ENCODE measurements at regions not wholly inside any gene's neighbourhood (a gene's known extent, or its start where the extent isn't known, plus 50 kb on each side); places are given as distances from the start of the nearest gene placed in this dataset.
"Not testable (repeated sequence)": the region's sequence is repeated elsewhere in the genome, so short reads cannot be mapped to it uniquely, and the experiment has no call there.

DNA sequence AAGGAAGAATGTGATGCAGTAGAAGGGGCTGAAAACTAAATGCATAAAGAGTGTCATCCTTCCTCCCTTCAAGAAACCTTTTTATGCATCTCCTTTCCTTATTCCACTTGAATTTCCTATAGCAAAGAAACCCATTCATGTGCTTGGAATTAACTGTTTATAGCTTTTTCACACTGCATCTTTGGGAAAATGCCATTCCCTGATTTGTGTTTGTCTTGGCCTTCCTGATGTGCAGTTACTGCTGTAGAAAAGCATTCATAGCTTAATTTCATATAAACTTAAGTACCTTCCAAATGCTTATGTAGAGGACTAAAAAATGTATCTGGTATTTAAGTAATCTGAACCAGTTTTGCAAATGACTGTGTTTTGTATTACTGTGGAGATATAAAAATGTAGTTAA lies 61.8 kb downstream of the SDR9C7 start:
- H3K27ac Mint-ChIP-seq, result no peak overlapping the region
- peaks cover 5% of the 10 kb centered on the region for H3K4me1 Mint-ChIP-seq
- peaks cover 17% of the 10 kb centered on the region for H3K27me3 Mint-ChIP-seq
- H3K9me3 Mint-ChIP-seq, result peaks cover 2% of the 10 kb centered on the region
- DNase-seq, result no peak
- no peak overlapping the region for H3K4me3 Mint-ChIP-seq
- H3K36me3 Mint-ChIP-seq, result no peaks in the 10 kb centered on the region

DNA sequence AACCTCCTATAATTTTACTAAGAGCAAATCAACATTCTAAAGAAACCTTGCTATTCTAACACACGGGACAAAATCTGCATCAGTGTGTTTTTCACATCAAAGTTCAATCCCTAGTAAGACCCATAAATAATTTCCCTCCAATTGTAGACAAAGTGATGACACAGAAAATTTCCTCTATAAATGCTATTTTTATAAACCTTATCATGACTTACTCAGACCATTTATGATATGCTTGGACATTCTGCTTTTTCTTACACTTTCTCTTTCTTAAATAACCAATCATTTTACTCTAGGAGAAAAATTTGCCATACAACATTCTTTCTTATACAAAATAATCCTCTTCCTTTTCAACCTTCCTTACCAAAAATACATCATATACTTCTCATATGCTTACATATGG lies 67.0 kb downstream of the SDR9C7 start:
- Mint-ChIP-seq H3K4me1 (no peaks in the 10 kb centered on the region), H3K9me3 (peaks cover 37% of the 10 kb centered on the region), H3K4me3 (no peak overlapping the region), H3K27ac (no peak overlapping the region), H3K36me3 (peaks cover 7% of the 10 kb centered on the region), H3K27me3 (peaks cover 15% of the 10 kb centered on the region)
- no peak for DNase-seq

DNA sequence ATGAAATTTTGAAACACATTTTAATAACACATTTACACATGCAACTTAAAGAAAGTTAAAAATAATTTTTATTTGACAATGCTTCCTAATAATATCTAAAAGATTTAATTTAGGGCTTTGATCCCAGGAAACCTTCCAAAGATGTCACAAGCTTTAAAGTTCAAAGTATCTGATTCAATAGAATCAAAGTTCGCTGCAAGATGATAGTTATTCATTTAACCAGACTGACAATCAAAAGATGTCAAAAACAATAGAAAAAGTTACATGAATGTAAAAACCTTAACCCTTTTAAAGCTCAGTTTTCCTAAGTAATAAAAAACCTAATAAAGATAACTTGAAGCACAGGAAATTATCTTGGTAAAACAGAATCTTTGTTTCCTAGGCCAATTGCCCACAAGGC lies 67.7 kb downstream of the SDR9C7 start:
- no peaks in the 10 kb centered on the region for H3K4me1 Mint-ChIP-seq

DNA sequence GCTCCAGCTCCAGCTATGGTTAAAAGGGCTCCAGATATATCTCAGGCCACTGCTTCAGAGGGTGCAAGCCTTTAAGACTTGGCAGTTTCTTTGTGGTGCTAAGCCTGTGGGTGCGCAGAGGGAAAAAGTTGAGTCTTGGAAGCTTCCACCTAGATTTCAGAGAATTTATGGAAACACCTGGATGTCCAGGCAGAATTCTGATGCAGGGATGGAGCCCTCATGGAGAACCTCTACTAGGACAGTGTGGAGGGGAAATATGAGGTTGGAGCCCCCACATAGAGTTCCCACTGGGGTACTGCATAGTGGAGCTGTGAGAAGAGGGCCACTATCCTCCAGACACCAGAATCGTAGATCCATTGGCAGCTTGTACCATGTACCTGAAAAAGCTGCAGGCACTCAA lies 69.9 kb downstream of the SDR9C7 start:
- H3K9me3 Mint-ChIP-seq, result peaks cover 40% of the 10 kb centered on the region
- H3K27me3 Mint-ChIP-seq, result peaks cover 19% of the 10 kb centered on the region
- no peak overlapping the region for H3K4me3 Mint-ChIP-seq
- H3K4me1 Mint-ChIP-seq, result no peaks in the 10 kb centered on the region
- H3K27ac Mint-ChIP-seq, result no peak overlapping the region
- no peak for DNase-seq
- peaks cover 7% of the 10 kb centered on the region for H3K36me3 Mint-ChIP-seq

More for the DNA sequence above, 67.7 kb downstream of the SDR9C7 start:
- DNase-seq, result no peak
- H3K36me3 Mint-ChIP-seq, result peaks cover 7% of the 10 kb centered on the region
- peaks cover 18% of the 10 kb centered on the region for H3K27me3 Mint-ChIP-seq
- peaks cover 38% of the 10 kb centered on the region for H3K9me3 Mint-ChIP-seq
- no peak overlapping the region for H3K4me3 Mint-ChIP-seq
- no peak overlapping the region for H3K27ac Mint-ChIP-seq

DNA sequence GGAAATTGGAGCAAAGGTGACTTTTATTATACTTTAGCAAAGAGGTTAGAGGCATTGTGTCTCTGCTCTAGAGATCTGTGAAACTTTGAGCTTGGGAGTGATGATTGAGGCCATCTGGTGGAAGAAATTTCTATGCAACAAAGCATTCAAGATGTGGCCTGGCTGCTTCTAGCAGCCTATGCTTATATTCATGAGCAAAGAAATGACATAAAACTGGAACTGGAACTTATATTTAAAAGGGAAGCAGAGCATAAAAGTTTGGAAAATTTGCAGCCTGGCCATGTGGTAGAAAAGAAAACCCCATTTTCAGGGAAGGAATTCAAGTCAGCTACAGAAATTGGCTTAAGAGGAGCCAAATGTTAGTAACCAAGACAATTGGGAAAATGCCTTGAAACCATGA lies 70.4 kb downstream of the SDR9C7 start:
- peaks cover 18% of the 10 kb centered on the region for H3K27me3 Mint-ChIP-seq
- no peak overlapping the region for H3K4me3 Mint-ChIP-seq
- H3K27ac Mint-ChIP-seq, result no peak overlapping the region
- H3K4me1 Mint-ChIP-seq, result no peaks in the 10 kb centered on the region
- DNase-seq, result no peak
- peaks cover 40% of the 10 kb centered on the region for H3K9me3 Mint-ChIP-seq
- peaks cover 7% of the 10 kb centered on the region for H3K36me3 Mint-ChIP-seq

DNA sequence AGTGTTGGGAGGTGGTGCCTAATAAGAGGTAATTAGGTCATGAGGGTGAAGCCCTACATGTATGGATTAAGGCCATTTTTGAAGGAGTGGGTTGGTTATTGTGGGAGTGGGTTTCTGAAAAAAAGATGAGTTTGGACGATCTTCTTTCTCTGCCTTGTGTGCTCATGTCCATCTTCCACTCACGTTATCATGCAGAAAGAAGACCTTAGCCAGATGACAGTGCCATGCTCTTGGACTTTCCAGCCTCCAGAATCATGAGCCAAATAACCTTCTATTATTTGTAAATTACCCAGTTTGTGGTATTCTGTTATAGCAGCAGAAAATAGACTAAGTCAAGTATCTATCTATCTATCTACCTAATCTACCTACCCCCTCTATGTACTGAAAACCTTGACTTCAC lies 71.9 kb downstream of the SDR9C7 start:
- peaks cover 37% of the 10 kb centered on the region for H3K9me3 Mint-ChIP-seq
- peaks cover 7% of the 10 kb centered on the region for H3K36me3 Mint-ChIP-seq
- no peak overlapping the region for H3K27ac Mint-ChIP-seq
- no peak for DNase-seq
- peaks cover 22% of the 10 kb centered on the region for H3K27me3 Mint-ChIP-seq
- H3K4me3 Mint-ChIP-seq, result no peak overlapping the region
- H3K4me1 Mint-ChIP-seq, result no peaks in the 10 kb centered on the region

DNA sequence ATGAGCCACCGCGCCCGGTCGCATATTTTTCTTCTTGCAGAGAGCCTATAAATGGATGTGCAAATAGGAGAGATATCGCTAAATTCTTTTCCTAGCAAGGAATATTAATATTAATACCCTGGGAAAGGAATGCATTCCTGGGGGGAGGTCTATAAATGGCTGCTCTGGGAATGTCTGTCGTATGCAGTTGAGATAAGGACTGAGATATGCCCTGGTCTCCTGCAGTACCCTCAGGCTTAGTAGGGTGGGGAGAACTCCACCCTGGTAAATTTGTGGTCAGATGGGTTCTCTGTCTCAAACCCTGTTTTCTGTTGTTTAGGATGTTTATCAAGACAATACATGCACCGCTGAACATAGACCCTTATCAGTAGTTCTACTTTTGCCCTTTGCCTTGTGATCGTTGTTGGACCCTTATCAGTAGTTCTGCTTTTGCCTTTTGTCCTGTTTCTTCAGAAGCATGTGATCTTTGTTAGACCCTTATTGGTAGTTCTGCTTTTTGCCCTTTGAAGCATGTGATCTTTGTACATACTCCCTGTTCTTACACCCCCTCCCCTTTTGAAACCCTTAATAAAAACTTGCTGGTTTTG lies 80.7 kb downstream of the SDR9C7 start:
- peaks cover 21% of the 10 kb centered on the region for H3K27me3 Mint-ChIP-seq
- H3K27ac Mint-ChIP-seq, H3K36me3 Mint-ChIP-seq, H3K4me1 Mint-ChIP-seq, DNase-seq, H3K9me3 Mint-ChIP-seq, H3K4me3 Mint-ChIP-seq: not testable (repeated sequence)

DNA sequence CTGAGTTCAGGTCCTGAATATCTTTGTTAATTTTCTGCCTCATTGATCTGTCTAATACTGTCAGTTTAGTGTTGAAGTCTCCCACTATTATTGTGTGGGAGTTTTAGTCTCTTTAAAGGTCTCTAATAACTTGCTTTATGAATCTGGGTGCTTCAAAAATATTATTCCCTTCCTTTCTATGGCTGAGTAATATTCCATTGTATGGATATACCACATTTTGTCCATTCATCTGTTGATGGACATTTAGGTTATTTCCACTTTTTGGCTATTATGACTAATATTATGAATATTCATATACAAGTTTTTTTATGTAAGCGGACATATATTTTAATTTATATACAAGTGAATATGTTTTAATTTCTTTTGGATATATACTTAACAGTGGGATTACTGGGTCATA lies 82.7 kb downstream of the SDR9C7 start:
- Mint-ChIP-seq H3K9me3 (peaks cover 9% of the 10 kb centered on the region), H3K27ac (no peak overlapping the region), H3K27me3 (peaks cover 10% of the 10 kb centered on the region), H3K4me3 (no peak overlapping the region), H3K4me1 (no peaks in the 10 kb centered on the region), H3K36me3 (no peaks in the 10 kb centered on the region)
- no peak for DNase-seq

DNA sequence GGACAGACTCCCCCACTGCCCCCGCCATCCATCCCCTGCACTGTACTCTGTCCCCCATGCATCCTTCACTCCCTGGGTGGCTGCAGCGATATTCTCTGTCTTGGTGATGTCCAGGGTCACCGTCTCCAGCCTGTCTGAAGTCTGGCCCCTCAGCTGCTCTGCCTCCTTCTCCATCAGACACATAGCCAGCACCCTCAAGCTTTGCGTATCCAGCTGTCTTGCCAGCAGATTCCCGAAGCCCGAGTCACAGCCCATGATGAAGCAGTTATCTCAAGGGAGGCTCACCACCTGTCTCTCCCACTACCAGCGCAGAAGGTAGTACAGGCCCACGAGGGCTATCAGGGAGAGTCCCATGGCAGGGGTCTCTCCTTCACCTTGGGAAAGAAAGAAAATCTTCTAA lies 77.8 kb downstream of the HSD17B6 start:
- Mint-ChIP-seq H3K36me3 (no peaks in the 10 kb centered on the region), H3K4me1 (peaks cover 13% of the 10 kb centered on the region), H3K27me3 (peaks cover 7% of the 10 kb centered on the region), H3K9me3 (peaks cover 6% of the 10 kb centered on the region), H3K4me3 (no peak overlapping the region), H3K27ac (no peak overlapping the region)
- no peak for DNase-seq

DNA sequence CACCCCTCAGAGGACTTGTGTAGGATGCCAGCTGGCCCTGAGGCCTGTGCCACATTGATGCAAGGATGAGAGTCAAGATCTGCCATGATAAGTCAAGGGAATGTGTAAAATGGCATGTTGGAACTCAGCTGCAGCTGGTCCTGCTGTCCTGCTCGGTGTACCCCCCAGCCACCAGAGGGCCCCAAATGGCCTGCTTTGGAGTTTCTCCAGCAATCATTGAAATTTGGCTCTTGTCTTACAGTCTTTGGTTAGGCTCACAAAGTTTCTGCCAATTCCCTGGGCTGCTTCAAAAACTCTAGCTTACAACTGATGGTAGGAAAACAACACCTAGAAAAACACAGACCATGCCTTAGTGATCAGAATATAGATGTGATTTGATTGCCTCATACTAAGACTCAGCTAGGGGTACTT lies 76.8 kb downstream of the HSD17B6 start:
- no peak overlapping the region for H3K4me3 Mint-ChIP-seq
- no peaks in the 10 kb centered on the region for H3K27me3 Mint-ChIP-seq
- no peaks in the 10 kb centered on the region for H3K36me3 Mint-ChIP-seq
- H3K4me1 Mint-ChIP-seq, result peaks cover 13% of the 10 kb centered on the region
- H3K27ac Mint-ChIP-seq, result no peak overlapping the region
- peaks cover 6% of the 10 kb centered on the region for H3K9me3 Mint-ChIP-seq
- DNase-seq, result peak; percentile 24

DNA sequence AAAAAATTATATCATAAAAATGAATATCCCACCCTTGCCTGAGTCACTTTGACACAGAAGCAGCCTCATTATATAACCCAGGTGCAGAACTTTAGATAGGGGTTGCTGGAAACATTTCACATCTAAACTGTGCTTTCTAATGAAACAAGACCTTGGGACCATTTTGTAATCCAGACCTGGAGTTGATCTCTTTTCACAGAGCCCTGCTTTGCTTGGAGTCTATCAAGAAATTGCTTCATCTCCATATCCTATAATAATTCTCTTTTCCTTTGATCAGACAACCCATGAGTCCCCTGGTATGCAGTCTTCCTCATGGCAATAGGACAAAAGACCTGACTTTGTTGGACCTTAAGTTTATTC lies 76.3 kb downstream of the HSD17B6 start:
- no peak for DNase-seq
- H3K4me1 Mint-ChIP-seq, result peaks cover 13% of the 10 kb centered on the region
- H3K9me3 Mint-ChIP-seq, result peaks cover 6% of the 10 kb centered on the region
- no peaks in the 10 kb centered on the region for H3K27me3 Mint-ChIP-seq
- H3K27ac Mint-ChIP-seq, result no peak overlapping the region
- H3K4me3 Mint-ChIP-seq, result no peak overlapping the region
- H3K36me3 Mint-ChIP-seq, result no peaks in the 10 kb centered on the region

DNA sequence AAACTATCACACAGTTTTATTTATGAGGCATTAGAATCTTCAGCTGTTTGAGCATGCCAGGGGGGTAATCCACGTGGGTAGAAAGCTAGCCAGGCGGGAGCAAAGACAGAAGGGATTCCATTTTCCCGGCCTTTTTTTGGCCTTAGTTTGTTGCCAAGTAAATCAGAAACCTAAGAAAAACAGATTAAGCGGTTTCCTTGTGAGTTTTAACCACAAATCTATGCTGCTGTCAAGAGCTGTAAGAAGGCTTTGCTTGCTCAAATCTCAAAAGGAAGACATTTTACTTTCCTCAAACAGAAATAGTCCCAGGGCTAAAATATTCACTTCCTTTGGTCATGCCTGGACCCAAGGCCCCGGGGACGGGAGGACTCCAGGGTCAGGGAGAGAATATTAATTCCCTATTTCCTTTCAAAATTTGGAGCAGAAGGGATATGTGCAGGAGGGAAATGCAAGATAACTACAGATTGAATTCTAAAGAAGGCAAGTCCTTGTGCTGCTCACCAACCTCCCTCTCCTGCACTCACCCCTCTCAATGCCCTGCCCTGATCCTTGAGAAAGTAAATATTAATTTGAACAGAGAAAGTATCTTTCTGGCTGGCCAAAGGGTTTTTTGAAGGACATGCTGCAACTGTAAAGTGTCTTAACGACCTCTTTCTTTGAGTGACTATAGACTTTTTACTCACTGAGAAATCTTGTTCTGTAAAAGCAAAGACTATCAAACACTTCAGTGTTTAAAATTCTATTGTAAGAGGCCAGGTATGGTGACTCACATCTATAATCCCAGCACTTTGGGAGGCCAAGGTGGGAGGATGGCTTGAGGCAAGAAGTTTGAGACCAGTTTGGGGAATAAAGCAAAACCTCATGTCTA lies 75.7 kb downstream of the HSD17B6 start:
- Mint-ChIP-seq H3K9me3 (peaks cover 6% of the 10 kb centered on the region), H3K27ac (no peak overlapping the region), H3K27me3 (no peaks in the 10 kb centered on the region), H3K36me3 (no peaks in the 10 kb centered on the region), H3K4me3 (no peak overlapping the region), H3K4me1 (peaks cover 13% of the 10 kb centered on the region)
- DNase-seq, result no peak

Data from activated naive CD8-positive, alpha-beta T cell treated with anti-CD3 and anti-CD28 coated beads for 36 hours (primary cell).